COR-L47 (cell line): ENCODE measurements at regions not wholly inside any gene's neighbourhood (a gene's known extent, or its start where the extent isn't known, plus 50 kb on each side); places are given as distances from the start of the nearest gene placed in this dataset.

ENCODE experiments used
- DNase-seq: peaks from one replicate; lab custom pipeline; 2025; lab: John Stamatoyannopoulos, UW

DNA sequence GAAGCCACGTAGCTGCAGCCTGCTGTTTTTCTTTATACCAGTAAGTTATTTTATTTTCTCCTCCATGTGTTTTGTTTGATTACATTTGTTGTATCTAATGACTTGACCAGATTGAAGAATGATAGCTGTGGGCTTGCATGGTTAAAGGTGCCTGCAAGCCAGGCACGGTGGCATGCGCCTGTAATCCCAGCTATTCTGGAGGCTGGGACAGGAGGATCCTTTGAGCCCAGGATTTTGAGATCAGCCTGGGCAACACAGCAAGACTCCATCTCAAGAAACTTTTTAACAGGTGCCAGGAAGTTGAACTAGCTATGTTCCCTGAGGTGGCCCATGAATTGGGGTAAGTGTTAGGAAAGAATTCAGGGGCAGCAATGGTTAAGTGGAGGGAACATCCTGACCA is 179.4 kb downstream of the IRS1 start:
- no peak for DNase-seq

DNA sequence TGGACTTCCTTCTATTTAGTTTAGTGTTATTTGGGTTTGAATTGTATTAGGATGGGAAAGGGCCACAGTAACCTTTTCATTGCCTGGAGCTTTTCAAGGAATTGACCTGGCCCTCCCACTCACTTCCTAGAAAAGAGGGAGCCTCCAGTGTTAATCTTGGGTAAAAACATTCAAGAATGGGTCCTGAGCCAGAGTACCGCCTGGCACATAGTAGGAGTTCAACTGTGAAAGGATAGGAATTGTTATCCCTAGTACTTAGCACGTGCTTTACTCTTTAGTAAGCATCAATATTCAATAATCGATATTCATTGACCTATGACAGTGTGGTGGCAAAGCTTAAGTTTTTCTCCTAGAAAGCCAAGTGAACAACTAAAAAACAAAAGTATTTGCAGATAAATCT is 179.9 kb downstream of the IRS1 start:
- no peak for DNase-seq

DNA sequence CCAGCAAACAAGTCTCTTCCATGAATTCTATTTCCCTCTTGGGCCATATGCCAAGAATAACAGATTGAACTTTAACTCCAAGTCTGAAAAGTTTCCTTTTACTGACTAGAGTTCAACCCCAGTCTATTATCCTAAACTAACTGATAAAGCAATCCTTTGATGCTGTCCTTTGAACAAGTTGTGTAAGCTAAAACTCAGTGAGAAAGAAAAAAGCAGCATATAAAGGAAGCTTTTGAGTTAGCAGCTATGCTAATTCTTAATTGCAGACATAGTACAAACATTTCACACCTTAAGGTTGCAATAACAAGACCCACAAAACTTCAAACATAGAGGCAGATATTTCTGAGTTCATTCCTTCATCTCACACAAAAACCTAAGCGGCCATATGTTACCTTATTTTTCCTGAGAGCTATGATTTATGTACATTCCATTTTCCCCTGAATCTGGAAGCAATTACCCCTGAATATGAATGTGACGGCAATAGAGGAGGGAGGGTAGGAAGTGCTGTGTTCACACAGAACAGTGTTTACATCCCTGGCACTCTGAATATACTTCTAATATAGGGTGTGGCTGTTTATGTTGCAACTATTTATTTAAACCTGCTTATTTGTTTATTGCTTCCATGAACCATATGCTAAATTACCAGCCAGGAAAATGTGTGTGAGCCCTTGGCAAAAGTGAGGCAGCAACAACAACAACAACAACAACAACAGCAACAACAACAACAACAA is 180.6 kb downstream of the IRS1 start:
- DNase-seq, result peak; percentile 1

DNA sequence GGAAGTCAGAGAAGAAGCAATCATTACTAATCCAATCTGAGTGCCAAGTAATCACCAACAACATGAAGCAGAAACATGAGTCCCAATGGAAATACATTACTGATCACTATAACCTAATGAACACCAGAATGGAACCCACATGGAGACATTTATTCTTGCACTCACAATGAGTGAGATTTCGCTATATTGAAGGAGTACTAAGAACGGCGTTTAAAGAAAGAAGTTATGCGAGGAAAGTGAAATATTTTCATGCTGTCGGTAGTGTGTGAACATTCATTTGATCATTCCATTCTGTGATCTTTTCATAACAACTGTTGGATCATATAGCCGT is 181.1 kb downstream of the IRS1 start:
- no peak for DNase-seq

DNA sequence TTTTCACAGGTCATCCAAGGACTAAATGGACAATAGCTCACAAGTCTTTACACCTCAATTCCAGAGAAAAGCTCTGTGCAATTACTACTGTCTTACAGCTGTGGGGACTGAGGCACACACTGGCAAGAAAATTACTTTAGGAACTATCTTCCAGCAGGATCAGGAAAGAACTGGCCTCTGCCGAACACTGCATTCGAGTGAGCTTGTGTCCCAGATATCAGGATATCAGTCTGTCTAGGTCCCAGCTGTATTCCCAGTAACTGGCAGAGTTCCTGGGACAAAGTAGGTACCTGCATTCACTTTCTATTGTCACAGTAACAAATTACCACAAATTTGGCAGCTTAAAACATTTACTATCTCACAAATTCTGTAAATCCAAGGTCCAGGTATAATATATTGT is 183.7 kb downstream of the IRS1 start:
- DNase-seq, result no peak

DNA sequence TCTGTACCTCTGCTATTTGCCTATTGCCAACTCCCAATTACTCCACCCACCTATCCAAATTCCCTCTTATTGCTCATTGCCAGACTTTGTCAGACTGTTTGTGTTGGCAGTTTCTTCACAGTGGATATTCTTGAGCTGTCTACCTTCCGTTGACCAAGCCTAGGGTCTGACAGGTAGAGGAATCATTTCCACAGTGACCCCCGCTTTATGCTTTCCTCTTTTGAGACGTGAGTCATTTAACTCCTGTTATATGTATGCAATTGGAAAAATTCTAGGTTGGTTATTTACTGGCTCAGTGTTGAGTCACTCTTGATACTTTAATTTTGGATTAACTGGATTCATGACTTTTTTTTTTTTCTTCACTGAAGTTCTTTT is 187.7 kb downstream of the IRS1 start:
- DNase-seq, result no peak

DNA sequence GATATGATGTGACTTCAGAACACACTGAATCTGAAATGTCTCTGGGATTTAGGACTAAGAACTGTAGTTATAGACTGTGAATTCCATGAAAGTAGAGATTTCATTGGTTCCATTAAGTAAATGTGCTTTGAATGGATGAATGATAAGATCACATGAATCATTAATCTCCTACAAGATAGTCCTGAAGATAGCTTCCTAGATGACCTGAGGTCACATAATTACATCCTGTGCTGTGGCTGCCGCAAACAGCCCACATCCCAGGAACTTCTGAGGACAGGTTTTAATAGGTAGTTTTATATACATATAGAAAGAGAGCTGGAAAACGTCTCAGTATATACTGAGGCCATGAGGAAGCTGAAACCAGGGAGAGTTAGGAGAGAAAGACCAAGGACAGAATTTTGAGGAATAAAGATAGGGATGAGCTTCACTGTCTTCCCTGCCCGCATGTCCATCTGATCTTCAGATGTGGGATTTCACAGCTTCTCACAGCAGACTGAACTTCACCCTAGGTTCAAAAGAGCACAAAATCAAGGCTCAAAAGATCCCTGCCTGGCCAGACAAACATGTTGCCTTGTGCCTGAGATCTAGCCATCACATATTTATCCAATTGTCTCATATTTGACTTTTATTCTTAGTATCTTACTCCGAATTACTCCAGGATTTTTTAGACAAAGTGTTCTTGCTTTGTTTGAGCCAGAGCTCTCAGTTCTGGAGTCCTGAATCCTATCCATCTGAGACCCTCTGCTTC is 188.2 kb downstream of the IRS1 start:
- DNase-seq, result no peak

DNA sequence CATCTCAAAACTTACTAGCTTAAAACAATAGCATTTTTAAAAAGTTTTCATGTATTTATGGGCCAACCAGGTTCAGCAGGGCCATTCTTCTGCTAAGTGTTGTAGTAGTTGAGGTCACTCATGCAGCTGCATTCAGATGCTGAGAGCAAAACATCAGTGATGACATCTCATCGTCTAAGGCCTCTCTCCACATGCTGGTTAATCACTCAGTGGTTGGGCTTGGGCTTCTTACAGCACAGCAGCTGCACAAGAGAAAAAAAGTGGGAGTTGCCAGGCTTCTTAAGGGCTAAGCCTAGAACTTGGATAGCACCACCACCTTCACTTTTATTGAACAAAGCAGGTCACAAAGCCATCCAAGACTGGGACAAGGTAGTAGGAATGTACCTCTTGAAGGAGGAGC is 190.3 kb downstream of the IRS1 start:
- no peak for DNase-seq

DNA sequence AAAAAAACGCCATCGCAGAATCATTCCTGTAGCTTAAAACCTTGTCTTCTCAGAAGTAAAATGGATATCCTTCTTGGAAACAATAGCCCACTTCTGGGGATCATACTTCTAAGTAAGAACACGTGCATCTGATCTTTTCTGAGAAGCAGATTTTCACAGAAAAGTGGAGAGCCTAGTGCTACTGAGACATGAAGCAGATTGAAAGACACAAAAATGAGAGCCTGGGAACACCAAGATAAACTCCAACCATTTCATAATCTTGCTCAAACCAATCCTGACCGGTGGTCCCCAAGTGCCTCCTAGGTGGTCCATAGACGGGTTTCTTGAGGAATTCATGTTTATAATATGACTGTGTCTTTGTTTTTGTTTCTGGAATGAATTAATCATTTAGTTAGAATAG is 191.2 kb downstream of the IRS1 start:
- DNase-seq, result no peak

DNA sequence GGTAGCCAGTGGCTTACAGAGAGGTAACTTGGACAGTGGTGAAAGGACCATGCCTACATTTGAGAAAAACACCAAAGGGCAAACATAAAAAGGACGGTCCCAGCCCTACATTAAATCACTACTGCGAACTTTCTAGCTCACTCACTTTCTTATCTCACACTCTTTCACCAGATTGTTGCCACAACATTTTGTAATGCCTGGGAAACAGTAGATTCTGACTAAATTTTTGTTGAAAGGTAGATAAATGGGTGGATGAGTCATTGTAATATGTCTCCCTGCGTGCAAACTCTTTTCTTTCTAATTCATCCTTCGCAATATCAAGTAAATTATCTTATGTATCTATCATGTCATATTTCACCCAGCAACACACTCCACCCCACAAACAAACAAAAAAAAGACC is 192.2 kb downstream of the IRS1 start:
- DNase-seq, result no peak

DNA sequence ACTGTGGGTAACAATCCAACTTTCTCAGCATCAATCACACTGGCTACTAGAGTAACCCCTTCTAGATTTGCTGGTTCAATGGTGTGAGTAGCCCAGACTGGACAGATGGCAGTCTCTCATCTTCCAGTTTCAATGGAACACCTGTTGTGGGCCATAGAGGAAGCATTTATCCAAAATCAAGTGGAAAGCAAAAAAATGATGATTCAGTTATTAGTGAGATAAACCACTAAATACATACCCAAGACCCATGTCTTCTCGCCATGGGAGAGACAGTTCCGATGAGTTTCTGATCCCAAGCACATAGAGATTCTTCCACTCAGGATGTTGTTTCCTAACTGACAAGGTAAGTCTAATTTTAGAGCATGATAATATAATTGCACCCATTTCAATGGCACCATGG is 194.0 kb downstream of the IRS1 start:
- DNase-seq, result no peak

DNA sequence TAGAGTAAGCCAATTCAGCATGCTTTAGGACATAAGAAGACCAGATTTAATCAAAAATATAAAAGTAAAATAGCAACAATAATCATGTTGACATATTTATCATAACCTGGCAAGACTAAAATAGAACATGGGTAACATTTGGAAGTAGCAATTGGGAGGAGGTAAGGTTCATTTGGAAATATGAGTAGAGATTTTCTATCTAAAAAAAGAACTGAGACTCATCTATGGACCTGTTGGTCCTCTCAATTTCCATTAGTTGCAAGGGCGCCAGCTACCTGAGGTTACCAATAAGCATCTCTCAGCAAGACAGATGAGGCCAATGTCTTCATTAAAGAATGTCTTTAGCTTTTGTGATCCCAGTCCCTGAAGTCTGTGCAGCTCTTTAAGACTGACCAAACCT is 196.0 kb downstream of the IRS1 start:
- no peak for DNase-seq

DNA sequence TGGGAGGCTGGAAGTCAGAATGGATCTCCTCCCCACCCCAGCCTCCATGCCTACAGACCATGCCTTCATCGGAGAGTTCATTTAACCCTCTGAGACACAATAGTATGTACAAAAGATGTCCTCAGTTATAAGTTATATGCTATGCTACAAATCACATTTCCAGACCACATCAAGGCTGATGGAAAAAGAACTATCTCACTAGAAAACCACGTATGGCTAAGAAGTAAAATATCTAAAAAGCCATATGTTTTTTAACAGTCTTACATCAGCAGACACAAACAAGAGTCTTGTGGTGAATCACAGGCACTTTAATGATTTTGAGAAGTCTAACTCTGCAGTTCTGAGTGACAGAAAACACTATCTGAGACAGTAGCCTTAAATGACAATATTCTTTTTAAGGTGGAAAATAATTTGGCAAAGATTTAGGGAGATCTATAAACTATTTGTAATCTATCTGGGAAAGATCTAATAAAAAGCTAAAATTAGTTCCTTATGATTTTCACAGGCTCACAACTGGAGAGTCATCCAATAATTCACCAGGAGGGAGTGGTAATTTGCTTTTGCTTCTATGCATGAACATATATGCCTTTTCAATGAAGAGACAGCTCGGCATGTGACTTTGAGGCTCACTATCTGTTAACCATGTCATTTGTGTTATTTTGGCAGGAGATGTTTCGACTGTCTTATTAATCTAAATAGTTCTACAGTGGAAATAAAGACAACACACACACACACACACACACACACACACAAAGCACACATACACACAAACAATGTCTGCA is 197.5 kb downstream of the IRS1 start:
- no peak for DNase-seq

DNA sequence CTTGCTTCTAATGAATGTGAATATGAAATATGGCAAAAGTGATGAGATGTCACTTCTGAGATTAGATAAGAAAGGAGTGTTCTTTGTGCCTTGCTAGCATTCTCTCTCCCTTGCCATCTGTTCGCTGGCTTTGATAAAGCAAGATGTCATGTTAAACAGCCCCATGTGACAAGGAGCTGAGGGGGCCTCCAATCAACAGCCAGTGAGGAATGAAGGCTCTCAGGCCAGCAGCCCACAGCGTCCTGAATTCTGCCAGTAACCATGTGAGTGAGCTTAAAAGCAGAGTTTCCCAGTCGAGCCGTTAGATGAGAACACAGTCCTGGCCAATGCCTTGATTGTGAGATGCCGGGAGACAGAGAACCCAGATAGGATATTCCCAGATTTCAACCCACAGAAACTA is 198.8 kb downstream of the IRS1 start:
- no peak for DNase-seq

DNA sequence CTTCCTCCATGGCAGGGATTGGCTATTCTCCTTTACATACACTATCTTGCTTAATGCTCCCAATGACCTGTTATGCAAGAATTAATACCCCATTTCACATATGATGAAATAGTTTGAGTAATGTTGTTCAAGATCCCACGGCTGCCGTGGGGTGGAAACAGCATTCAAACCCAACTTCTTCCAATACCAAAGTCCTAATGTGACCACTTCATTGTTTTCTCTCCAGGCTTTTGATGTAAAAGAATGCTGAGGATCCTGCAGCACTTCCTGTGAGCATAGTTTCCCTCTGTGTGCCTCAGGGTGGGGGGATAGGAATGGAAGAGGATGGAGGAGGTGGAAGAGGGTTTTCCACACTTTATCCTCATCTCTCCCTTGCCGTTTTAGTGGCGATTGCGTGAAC is 199.4 kb downstream of the IRS1 start:
- DNase-seq, result no peak

DNA sequence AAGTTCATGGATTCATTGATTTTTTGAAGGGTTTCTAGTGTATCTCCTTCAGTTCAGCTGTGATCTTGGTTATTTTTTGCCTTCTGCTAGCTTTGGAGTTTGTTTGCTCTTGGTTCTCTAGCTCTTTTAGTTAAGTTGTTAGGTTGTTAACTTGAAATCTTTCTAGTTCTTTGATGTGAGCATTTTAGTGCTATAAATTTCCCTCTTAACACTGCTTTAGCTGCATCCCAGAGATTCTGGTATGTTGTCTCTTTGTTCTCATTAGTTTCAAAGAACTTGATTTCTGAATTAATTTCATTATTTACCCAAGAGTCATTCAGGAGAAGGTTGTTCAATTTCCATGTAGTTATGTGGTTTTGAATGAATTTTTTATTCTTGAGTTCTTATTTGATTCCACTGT is 210.6 kb downstream of the IRS1 start:
- DNase-seq, result no peak

DNA sequence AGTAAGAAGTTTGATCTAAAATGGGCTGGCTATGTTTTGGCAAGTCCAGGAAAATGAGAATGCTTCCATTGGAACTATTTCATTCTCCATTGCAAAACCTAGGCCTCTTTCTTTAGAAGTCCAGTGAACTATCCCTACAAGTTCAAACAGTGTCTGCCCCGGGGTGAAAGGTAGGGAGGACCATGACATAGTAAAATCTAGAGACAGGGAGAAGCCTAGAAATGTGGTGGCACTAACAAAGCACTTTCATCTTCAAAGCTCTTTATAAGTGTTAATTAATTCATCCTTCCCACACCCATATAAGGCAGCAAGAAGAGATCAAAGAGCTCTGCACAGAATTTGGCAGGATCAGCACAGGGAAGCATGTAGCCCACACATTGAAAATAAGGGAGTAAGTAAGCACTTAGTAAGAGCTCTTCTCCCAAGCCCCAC is 214.5 kb downstream of the IRS1 start:
- no peak for DNase-seq

DNA sequence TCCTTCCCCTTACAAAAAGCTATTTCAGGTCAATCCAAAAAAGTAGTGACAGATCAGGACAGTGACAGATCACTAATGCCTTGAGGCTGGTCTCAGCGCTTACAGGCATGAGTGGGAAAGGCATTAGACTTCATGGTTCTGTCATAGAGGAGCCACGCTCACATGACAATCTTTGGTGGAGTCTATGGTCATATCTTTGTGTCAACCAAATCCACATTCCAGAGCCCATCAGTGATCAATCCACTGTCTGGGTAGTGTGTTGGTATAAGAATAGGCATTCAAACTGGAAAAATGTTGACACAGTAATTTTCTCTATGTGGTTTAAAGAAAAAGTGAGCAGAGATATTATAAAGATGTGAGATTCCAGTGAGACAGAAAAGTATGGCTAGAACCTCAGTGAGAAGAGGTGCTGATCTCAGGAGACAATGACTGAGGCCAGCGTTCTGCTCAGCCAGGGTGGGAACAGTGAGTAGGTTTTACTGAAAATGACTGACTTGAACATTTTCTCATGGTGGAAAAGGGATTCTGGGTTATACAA is 215.0 kb downstream of the IRS1 start:
- DNase-seq, result no peak

DNA sequence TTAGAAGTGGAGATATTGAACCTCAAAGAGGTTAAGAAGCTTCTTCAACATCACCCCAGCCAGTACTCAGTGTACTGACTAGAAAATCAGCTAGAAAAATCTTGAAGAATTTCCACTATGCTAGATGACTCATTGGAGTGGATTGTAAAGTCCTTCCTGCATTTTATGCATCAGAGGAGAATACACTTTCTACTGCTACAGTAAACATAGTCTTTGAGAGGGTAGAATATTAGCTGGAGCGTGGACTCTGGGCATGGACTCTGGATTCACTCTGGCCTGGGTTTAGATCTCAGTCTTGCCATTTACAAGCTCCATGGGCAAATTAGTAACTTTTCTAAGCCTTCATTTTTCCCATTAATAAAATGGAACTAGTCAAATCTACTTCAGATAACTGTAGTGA is 215.9 kb downstream of the IRS1 start:
- DNase-seq, result no peak

DNA sequence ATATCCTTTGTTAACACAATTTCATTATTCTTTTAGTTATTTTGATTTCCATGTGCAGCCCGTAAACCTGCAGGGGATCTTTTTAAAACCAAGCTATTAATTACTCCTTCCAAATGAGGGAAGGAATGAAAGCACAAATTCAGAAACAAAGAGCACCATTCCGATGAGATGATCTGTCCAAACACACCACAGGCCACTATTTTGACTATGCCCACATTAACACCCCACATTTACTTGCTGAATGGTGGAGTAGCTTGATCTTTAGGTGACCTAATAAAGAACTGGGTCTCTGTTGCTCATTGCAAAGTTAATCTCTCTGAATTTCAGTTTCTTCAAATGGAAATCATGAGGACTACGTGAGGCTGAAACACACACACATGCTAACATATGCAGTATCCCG is 218.0 kb downstream of the IRS1 start:
- DNase-seq, result no peak

DNA sequence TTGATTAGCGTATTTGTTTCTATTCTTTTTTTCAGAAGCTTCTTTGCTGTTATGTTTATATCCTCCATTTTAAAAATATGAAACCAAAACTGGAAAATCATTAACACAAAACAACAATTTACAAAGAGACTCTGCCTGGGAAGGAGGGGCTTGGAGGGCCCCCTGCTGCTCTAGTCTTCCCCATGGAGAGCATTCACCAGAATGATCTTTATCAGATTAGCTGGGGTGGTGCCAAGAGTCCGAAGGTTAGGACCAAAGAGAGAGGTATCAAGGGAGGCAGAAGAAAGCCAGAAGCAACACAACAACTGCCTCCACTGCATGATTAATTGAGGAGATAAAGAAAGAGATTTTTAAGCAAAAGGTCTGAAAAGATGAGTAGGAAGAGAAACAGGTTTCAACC is 218.6 kb downstream of the IRS1 start:
- DNase-seq, result no peak

DNA sequence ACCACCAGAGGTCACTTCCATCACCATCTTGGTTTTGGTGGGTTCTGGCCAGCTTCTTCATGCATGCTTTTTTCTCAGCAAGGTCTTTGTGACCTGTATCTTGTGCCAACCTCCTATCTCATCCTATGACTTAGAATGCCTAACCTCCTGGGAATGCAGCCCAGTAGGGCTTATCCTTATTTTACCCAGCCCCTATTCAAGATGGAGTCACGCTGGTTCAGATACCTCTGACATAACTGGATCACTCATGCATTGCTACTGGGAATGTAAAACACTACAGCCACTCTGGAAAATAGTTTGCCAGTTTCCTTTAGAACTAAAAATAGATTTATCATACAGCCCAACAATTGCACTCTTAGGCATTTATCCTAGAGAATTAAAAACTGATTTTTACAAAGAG is 219.2 kb downstream of the IRS1 start:
- no peak for DNase-seq

DNA sequence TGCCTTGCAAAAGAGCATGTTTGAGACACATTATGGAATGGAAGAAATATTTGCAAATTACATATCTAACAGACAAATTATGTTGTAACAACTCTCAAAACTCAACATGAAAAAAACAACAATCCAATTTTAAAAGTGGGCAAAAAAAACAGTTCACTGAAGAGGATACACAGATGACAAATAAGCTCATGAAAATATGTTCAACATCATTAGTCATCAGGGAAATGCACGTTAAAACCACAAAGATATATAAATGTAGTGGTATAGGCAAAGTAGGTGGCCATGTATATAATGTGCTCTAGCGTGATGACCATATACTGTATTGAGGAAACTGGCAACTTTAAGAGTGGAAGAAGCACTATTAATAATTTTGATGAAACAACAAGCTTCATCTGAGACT is 220.1 kb downstream of the IRS1 start:
- no peak for DNase-seq
